22Rv1 (cell line): ENCODE measurements at regions not wholly inside any gene's neighbourhood (a gene's known extent, or its start where the extent isn't known, plus 50 kb on each side); places are given as distances from the start of the nearest gene placed in this dataset.
"Not testable (repeated sequence)": the region's sequence is repeated elsewhere in the genome, so short reads cannot be mapped to it uniquely, and the experiment has no call there.

Source experiments
- H3K27ac ChIP-seq: fragments of 450-650 bp; 2 replicates; pipeline ENCODE4 v1.5.1; 2017
- CTCF ChIP-seq: fragments of 450-650 bp; IDR thresholded peaks from 2 replicates; pipeline ENCODE4 v1.5.1; 2017; ENCODE audit warnings: mild to moderate bottlenecking
- ZFX ChIP-seq: fragments of 450-650 bp; IDR thresholded peaks from 2 replicates; pipeline ENCODE4 v1.6.1; 2017; ENCODE audit warnings: antibody characterized with exemption, borderline replicate concordance

GRCh38 chr12:131340616-131341210 is 370.2 kb upstream of the SFSWAP start:
- no peak for TF ChIP-seq CTCF
- TF ChIP-seq ZFX, result no peak
- H3K27ac ChIP-seq, result no peak overlapping the region

- H3K27ac ChIP-seq, result not testable (repeated sequence)
Observed at GRCh38 chr12:131341608-131342007, 369.3 kb upstream of the SFSWAP start.

- not testable (repeated sequence) for H3K27ac ChIP-seq
Observed at GRCh38 chr12:131343436-131343835, 367.5 kb upstream of the SFSWAP start.

- not testable (repeated sequence) for H3K27ac ChIP-seq
Observed at GRCh38 chr12:131344715-131345520, 366.0 kb upstream of the SFSWAP start.

- TF ChIP-seq CTCF, result no peak
- TF ChIP-seq ZFX, result no peak
- H3K27ac ChIP-seq, result no peak overlapping the region
Observed at GRCh38 chr12:131345521-131346436, 365.1 kb upstream of the SFSWAP start.

GRCh38 chr12:131346555-131347344 is 364.1 kb upstream of the SFSWAP start:
- TF ChIP-seq ZFX, result no peak
- TF ChIP-seq CTCF, result no peak
- no peak overlapping the region for H3K27ac ChIP-seq

- TF ChIP-seq CTCF (no peak), ZFX (no peak)
- no peak overlapping the region for H3K27ac ChIP-seq
Observed at GRCh38 chr12:131347345-131347714, 363.6 kb upstream of the SFSWAP start.

- TF ChIP-seq ZFX (no peak), CTCF (no peak)
- H3K27ac ChIP-seq, result no peak overlapping the region
Observed at GRCh38 chr12:131347732-131348131, 363.2 kb upstream of the SFSWAP start.
